Panc1 (cell line): ENCODE measurements at regions not wholly inside any gene's neighbourhood (a gene's known extent, or its start where the extent isn't known, plus 50 kb on each side); places are given as distances from the start of the nearest gene placed in this dataset.
"Not testable (repeated sequence)": the region's sequence is repeated elsewhere in the genome, so short reads cannot be mapped to it uniquely, and the experiment has no call there.

ENCODE experiments used
- ATAC-seq: fragments of 200-7000 bp; cut with Tn5 transposase; 2 replicates; pipeline ENCODE4 v1.9.1; 2020; ENCODE audit warnings: mild to moderate bottlenecking, moderate library complexity
- BruUV-seq: library from RNA; stranded (reverse); fragments of 400-500 nt; replicated peaks from 2 replicates; lab custom pipeline; 2021; lab: Mats Ljungman, UMichigan
- CTCF ChIA-PET: fragments of 300-600 bp; sonication (Branson Sonifier 250); formaldehyde crosslinking; loops from one replicate; lab custom pipeline; 2022; ENCODE audit warnings: antibody characterized with exemption; lab: Charles Lee
- POLR2A ChIA-PET: fragments of 300-600 bp; sonication (Branson Sonifier 250); formaldehyde crosslinking; loops from one replicate; lab custom pipeline; 2022; ENCODE audit warnings: antibody characterized with exemption; lab: Charles Lee
- DNase-seq: peaks from one replicate; pipeline ENCODE4 v3.0.0-alpha.2; 2010; ENCODE audit warnings: low read depth, low spot score
- H3K27ac ChIP-seq: 2 replicates; pipeline ENCODE4 v1.5.1; 2011; ENCODE audit warnings: mild to moderate bottlenecking, low read length, inconsistent platforms
- H3K27me3 ChIP-seq: fragments of 200-500 bp; sonication (Bioruptor generic); 2 replicates; pipeline ENCODE4 v1.6.0; 2014; ENCODE audit warnings: low read length, inconsistent platforms; ENCODE audit not compliant: control insufficient read depth, insufficient read depth
- H3K36me3 ChIP-seq: fragments of 200-500 bp; sonication (Bioruptor generic); 2 replicates; pipeline ENCODE4 v1.5.1; 2014; ENCODE audit warnings: inconsistent platforms, mild to moderate bottlenecking, low read length, moderate library complexity; ENCODE audit not compliant: control insufficient read depth, insufficient read depth
- H3K4me1 ChIP-seq: 2 replicates; pipeline ENCODE4 v1.5.1; 2011; ENCODE audit warnings: inconsistent platforms, mild to moderate bottlenecking, low read length, moderate library complexity; ENCODE audit not compliant: control insufficient read depth, insufficient read depth
- H3K4me3 ChIP-seq, 2 experiments: 2 replicates each; pipeline ENCODE4 v1.5.1; 2011 to 2012; ENCODE audit warnings: low read depth in 2 of 2, low read length in 2 of 2, mild to moderate bottlenecking in 2 of 2, inconsistent platforms in 1 of 2, moderate library complexity in 1 of 2
- H3K9me3 ChIP-seq: fragments of 200-500 bp; sonication (Bioruptor generic); 2 replicates; pipeline ENCODE4 v1.5.1; 2014; ENCODE audit warnings: low read depth, mild to moderate bottlenecking, inconsistent platforms, low read length, moderate library complexity; ENCODE audit not compliant: control insufficient read depth, insufficient read depth
- CTCF ChIP-seq: fragments of 450-650 bp; IDR thresholded peaks from 2 replicates; pipeline ENCODE4 v1.5.1; 2017; ENCODE audit warnings: mild to moderate bottlenecking
- in situ Hi-C: cut with HindIII; loops from 2 replicates; pipeline ENCODE4 v1.10.0; 2016; ENCODE audit warnings: low sequenced_read_pairs, low pct_unique_long_range_greater_than_20kb
- intact Hi-C: fragments of 100-400 bp; cut with micrococcal nuclease; formaldehyde crosslinking; loops from one replicate; pipeline ENCODE4 v1.10.0; 2022; ENCODE audit not compliant: unreplicated experiment

DNA sequence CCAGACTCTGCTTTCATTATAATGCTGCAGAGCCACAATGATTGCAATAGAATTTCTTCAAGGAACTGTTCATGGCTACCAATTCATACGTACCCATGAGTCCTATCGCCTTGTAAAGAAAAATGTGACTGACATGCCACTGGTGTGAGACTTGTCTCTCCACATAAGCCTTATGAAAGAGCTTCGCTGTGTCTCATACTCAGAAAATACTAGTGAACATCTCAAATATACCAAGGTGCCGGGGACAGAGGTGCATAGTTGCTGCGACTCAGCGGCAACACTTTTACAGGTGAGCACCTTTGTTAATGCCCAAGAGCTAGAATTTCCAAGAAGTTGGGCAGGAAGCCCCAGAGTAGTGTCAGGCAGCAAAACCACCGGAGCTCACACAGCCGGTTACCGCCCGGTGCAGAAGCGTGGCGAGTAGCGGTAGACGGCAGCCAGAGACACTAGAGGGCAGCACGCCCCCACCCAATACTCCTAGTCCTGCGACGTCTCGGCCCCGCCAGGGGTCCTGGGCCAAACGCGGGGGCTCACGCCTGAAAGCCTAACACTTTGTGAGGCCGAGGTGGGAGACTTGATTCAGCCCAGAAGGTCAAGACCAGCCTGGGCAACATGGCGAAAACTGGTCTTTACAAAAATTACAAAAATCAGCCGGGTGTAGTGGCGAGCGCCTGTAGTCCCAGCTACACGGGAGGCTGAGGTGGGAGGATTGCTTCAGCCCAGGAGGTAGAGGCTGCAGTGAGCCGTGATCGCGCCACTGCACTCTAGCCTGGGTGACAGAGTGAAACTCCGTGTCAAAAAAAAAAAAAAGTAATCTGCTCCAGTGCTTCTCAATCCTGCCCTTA is 50.5 kb upstream of the CCL21 start:
- intact Hi-C loops = loop anchor here (2.0 kb wide), 1 partner anchor 108 kb away; no protein-coding TSS in a partner anchor
- H3K27ac ChIP-seq, DNase-seq, H3K27me3 ChIP-seq, BruUV-seq, H3K9me3 ChIP-seq, H3K36me3 ChIP-seq, H3K4me1 ChIP-seq, in situ Hi-C loops: not testable (repeated sequence)
- CTCF ChIA-PET = interaction anchor here (0.5 to 2.8 kb wide), 14 partner anchors 14 to 608 kb away, joined by 3 to 17 read pairs (median 4); no protein-coding TSS in a partner anchor
- H3K4me3 ChIP-seq = 0 out of 4 replicates have a peak overlapping the region, but pooled peaks of 1 of the 2 experiments have one; percentile 4
- POLR2A ChIA-PET = interaction anchor here (0.6 kb wide), 1 partner anchor 139 kb away, joined by 4 read pairs; no protein-coding TSS in a partner anchor
- TF ChIP-seq CTCF = peak; percentile 96
- peak; percentile 99 for ATAC-seq
